PFSK-1 (cell line): ENCODE measurements at regions not wholly inside any gene's neighbourhood (a gene's known extent, or its start where the extent isn't known, plus 50 kb on each side); places are given as distances from the start of the nearest gene placed in this dataset.

ENCODE experiments used
- POLR2AphosphoS5 ChIP-seq: IDR thresholded peaks from 2 replicates; pipeline ENCODE4 v1.6.1; 2012; ENCODE audit warnings: low read depth, mild to moderate bottlenecking, control low read depth, low read length, moderate library complexity
- SIN3A ChIP-seq: IDR thresholded peaks from 2 replicates; pipeline ENCODE4 v1.6.1; 2012; ENCODE audit warnings: mild to moderate bottlenecking, low read length, moderate library complexity, borderline replicate concordance; ENCODE audit not compliant: insufficient read depth
- TAF1 ChIP-seq: IDR thresholded peaks from 2 replicates; pipeline ENCODE4 v1.6.1; 2012; ENCODE audit warnings: low read length, control low read depth, borderline replicate concordance; ENCODE audit not compliant: insufficient read depth

DNA sequence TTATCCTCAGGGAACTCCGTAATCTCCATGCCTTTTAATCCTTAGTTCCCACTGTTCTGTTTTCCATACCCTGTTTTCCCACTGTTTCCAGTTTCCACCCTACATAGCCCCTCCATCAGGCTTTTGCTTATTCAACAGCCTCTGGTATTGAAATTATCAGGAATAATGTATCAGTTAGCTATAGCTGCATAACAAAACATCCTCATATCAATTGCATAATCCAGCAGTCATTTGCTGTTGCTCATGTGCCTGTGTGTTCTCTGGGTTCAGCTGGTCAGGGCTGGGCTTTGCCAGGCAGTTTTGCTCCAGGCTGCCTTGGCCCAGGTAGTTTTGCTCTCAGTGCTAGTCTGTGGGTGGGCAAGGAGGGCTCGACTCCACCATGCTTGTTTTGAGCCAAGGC, 94.3 kb upstream of the FOXA2 start:
- no peak for TF ChIP-seq POLR2AphosphoS5
- no peak for TF ChIP-seq TAF1
- TF ChIP-seq SIN3A = no peak
